ENCODE measurements at regions not wholly inside any gene's neighbourhood (a gene's known extent, or its start where the extent isn't known, plus 50 kb on each side); places are given as distances from the start of the nearest gene placed in this dataset.

- no peak for DNase-seq (ENCODE audit: low spot score)
Observed at GRCh38 chr7:94272821-94273583, 121.7 kb upstream of the COL1A2 start.

GRCh38 chr7:94274828-94275227, 119.9 kb upstream of the COL1A2 start:
- DNase-seq (ENCODE audit: low spot score) = no peak

- DNase-seq (ENCODE audit: low spot score) = no peak
Observed at GRCh38 chr7:94276027-94276426, 118.7 kb upstream of the COL1A2 start.

GRCh38 chr7:94276795-94277194, 117.9 kb upstream of the COL1A2 start:
- no peak for DNase-seq (ENCODE audit: low spot score)

- DNase-seq (ENCODE audit: low spot score) = no peak
Observed at GRCh38 chr7:94277236-94277635, 117.5 kb upstream of the COL1A2 start.

GRCh38 chr7:94280851-94281250, 113.8 kb upstream of the COL1A2 start:
- no peak for DNase-seq (ENCODE audit: low spot score)

- no peak for DNase-seq (ENCODE audit: low spot score)
Observed at GRCh38 chr7:94284104-94284503, 110.6 kb upstream of the COL1A2 start.

- no peak for DNase-seq (ENCODE audit: low spot score)
Observed at GRCh38 chr7:94286111-94286510, 108.6 kb upstream of the COL1A2 start.

GRCh38 chr7:94288096-94288495, 106.6 kb upstream of the COL1A2 start:
- DNase-seq (ENCODE audit: low spot score) = no peak

- DNase-seq (ENCODE audit: low spot score) = peak; percentile 64
Observed at GRCh38 chr7:94289071-94289470, 105.6 kb upstream of the COL1A2 start.

- DNase-seq (ENCODE audit: low spot score) = no peak
Observed at GRCh38 chr7:94294471-94295131, 100.1 kb upstream of the COL1A2 start.

GRCh38 chr7:94295850-94296249, 98.8 kb upstream of the COL1A2 start:
- DNase-seq (ENCODE audit: low spot score) = no peak

- no peak for DNase-seq (ENCODE audit: low spot score)
Observed at GRCh38 chr7:94296881-94297280, 97.8 kb upstream of the COL1A2 start.

- peak; percentile 80 for DNase-seq (ENCODE audit: low spot score)
Observed at GRCh38 chr7:94297397-94297838, 97.3 kb upstream of the COL1A2 start.

- no peak for DNase-seq (ENCODE audit: low spot score)
Observed at GRCh38 chr7:94298943-94299342, 95.8 kb upstream of the COL1A2 start.

- no peak for DNase-seq (ENCODE audit: low spot score)
Observed at GRCh38 chr7:94300176-94300835, 94.4 kb upstream of the COL1A2 start.

GRCh38 chr7:94301024-94301586, 93.6 kb upstream of the COL1A2 start:
- peak; percentile 66 for DNase-seq (ENCODE audit: low spot score)

- no peak for DNase-seq (ENCODE audit: low spot score)
Observed at GRCh38 chr7:94303118-94303517, 91.6 kb upstream of the COL1A2 start.

- peak; percentile 50 for DNase-seq (ENCODE audit: low spot score)
Observed at GRCh38 chr7:94303695-94304094, 91.0 kb upstream of the COL1A2 start.

GRCh38 chr7:94304878-94305277, 89.8 kb upstream of the COL1A2 start:
- no peak for DNase-seq (ENCODE audit: low spot score)

GRCh38 chr7:94305836-94306235, 88.9 kb upstream of the COL1A2 start:
- DNase-seq (ENCODE audit: low spot score) = no peak

GRCh38 chr7:94307399-94308048, 87.2 kb upstream of the COL1A2 start:
- no peak for DNase-seq (ENCODE audit: low spot score)
